ENCODE measurements at regions not wholly inside any gene's neighbourhood (a gene's known extent, or its start where the extent isn't known, plus 50 kb on each side); places are given as distances from the start of the nearest gene placed in this dataset.

GRCh38 chr4:31272331-31273061 lies 552.3 kb downstream of the PCDH7 start:
- intact Hi-C loops (cut with DNase I) = no loop called here
- DNase-seq (ENCODE audit: low spot score) (no peak), ATAC-seq (no peak)

- ATAC-seq = no peak
- no peak for DNase-seq (ENCODE audit: low spot score)
These were observed 555.7 kb downstream of the PCDH7 start for GRCh38 chr4:31275906-31276305.

GRCh38 chr4:31283679-31284078 lies 563.5 kb downstream of the PCDH7 start:
- no peak for ATAC-seq
- intact Hi-C loops (cut with DNase I) = no loop called here

More at GRCh38 chr4:31275906-31276305, 555.7 kb downstream of the PCDH7 start:
- intact Hi-C loops (cut with DNase I) = no loop called here

GRCh38 chr4:31290836-31291235 lies 570.7 kb downstream of the PCDH7 start:
- ATAC-seq (no peak), DNase-seq (ENCODE audit: low spot score) (no peak)
- intact Hi-C loops (cut with DNase I) = no loop called here

More at GRCh38 chr4:31283679-31284078, 563.5 kb downstream of the PCDH7 start:
- DNase-seq (ENCODE audit: low spot score) = no peak

GRCh38 chr4:31291238-31291637 lies 571.1 kb downstream of the PCDH7 start:
- intact Hi-C loops (cut with DNase I) = no loop called here
- ATAC-seq = no peak
- DNase-seq (ENCODE audit: low spot score) = no peak

GRCh38 chr4:31294655-31295480 lies 574.7 kb downstream of the PCDH7 start:
- intact Hi-C loops (cut with DNase I) = no loop called here
- ATAC-seq (no peak), DNase-seq (ENCODE audit: low spot score) (no peak)

GRCh38 chr4:31298737-31299136 lies 578.6 kb downstream of the PCDH7 start:
- DNase-seq (ENCODE audit: low spot score) = no peak
- intact Hi-C loops (cut with DNase I) = no loop called here
- no peak for ATAC-seq

GRCh38 chr4:31307029-31307428 lies 586.9 kb downstream of the PCDH7 start:
- intact Hi-C loops (cut with DNase I) = no loop called here
- ATAC-seq (no peak), DNase-seq (ENCODE audit: low spot score) (no peak)

GRCh38 chr4:31324814-31325213 lies 604.6 kb downstream of the PCDH7 start:
- ATAC-seq (no peak), DNase-seq (ENCODE audit: low spot score) (no peak)
- intact Hi-C loops (cut with DNase I) = no loop called here

GRCh38 chr4:31325300-31325699 lies 605.1 kb downstream of the PCDH7 start:
- ATAC-seq (no peak), DNase-seq (ENCODE audit: low spot score) (no peak)
- intact Hi-C loops (cut with DNase I) = no loop called here

GRCh38 chr4:31327031-31327430 lies 606.9 kb downstream of the PCDH7 start:
- ATAC-seq (no peak), DNase-seq (ENCODE audit: low spot score) (no peak)
- intact Hi-C loops (cut with DNase I) = no loop called here

GRCh38 chr4:31328932-31329331 lies 608.8 kb downstream of the PCDH7 start:
- intact Hi-C loops (cut with DNase I) = no loop called here
- no peak for ATAC-seq

GRCh38 chr4:31334086-31334910 lies 614.1 kb downstream of the PCDH7 start:
- DNase-seq (ENCODE audit: low spot score) (no peak), ATAC-seq (no peak)
- intact Hi-C loops (cut with DNase I) = no loop called here

More at GRCh38 chr4:31328932-31329331, 608.8 kb downstream of the PCDH7 start:
- no peak for DNase-seq (ENCODE audit: low spot score)

- intact Hi-C loops (cut with DNase I) = no loop called here
- DNase-seq (ENCODE audit: low spot score) (no peak), ATAC-seq (no peak)
These were observed 617.8 kb downstream of the PCDH7 start for GRCh38 chr4:31338000-31338399.

- no peak for ATAC-seq
- intact Hi-C loops (cut with DNase I) = no loop called here
These were observed 621.6 kb downstream of the PCDH7 start for GRCh38 chr4:31341601-31342359.

GRCh38 chr4:31343061-31343460 lies 622.9 kb downstream of the PCDH7 start:
- intact Hi-C loops (cut with DNase I) = no loop called here
- ATAC-seq (no peak), DNase-seq (ENCODE audit: low spot score) (no peak)

More at GRCh38 chr4:31341601-31342359, 621.6 kb downstream of the PCDH7 start:
- DNase-seq (ENCODE audit: low spot score) = no peak

GRCh38 chr4:31349907-31350306 lies 629.7 kb downstream of the PCDH7 start:
- ATAC-seq = no peak
- DNase-seq (ENCODE audit: low spot score) = no peak
- intact Hi-C loops (cut with DNase I) = no loop called here

- no peak for ATAC-seq
- DNase-seq (ENCODE audit: low spot score) = no peak
- intact Hi-C loops (cut with DNase I) = no loop called here
These were observed 631.5 kb downstream of the PCDH7 start for GRCh38 chr4:31351695-31352094.

- no peak for ATAC-seq
- DNase-seq (ENCODE audit: low spot score) = no peak
- intact Hi-C loops (cut with DNase I) = no loop called here
These were observed 636.7 kb downstream of the PCDH7 start for GRCh38 chr4:31356839-31357238.

Data from sciatic nerve (tissue), 2 donors.